ENCODE measurements at regions not wholly inside any gene's neighbourhood (a gene's known extent, or its start where the extent isn't known, plus 50 kb on each side); places are given as distances from the start of the nearest gene placed in this dataset.

DNA sequence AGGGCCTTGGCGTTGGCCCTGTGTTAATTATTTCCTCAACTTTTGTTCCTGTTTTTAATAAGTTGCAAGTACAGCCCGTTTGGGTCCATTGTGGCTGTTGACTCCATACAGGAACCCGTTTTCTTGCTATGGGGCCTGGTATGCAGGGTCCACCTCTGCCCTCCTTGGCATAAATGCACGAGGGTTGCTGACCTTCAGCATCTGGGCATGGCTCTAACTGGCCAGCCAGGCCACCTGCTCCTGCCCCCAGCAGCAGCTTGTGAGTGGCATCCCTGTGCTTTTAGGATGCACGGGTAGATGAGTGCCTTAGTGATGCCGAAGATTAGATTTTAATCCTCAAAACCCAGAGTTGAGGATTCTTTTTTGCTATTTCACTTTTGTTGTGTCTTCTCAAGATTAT is 123.2 kb downstream of the GLRX3 start:
- TF ChIP-seq, protein P1, sequence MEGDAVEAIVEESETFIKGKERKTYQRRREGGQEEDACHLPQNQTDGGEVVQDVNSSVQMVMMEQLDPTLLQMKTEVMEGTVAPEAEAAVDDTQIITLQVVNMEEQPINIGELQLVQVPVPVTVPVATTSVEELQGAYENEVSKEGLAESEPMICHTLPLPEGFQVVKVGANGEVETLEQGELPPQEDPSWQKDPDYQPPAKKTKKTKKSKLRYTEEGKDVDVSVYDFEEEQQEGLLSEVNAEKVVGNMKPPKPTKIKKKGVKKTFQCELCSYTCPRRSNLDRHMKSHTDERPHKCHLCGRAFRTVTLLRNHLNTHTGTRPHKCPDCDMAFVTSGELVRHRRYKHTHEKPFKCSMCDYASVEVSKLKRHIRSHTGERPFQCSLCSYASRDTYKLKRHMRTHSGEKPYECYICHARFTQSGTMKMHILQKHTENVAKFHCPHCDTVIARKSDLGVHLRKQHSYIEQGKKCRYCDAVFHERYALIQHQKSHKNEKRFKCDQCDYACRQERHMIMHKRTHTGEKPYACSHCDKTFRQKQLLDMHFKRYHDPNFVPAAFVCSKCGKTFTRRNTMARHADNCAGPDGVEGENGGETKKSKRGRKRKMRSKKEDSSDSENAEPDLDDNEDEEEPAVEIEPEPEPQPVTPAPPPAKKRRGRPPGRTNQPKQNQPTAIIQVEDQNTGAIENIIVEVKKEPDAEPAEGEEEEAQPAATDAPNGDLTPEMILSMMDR (IDR thresholded peaks at IDR 0.05) = no peak
- TF ChIP-seq POLR2AphosphoS5 (IDR thresholded peaks at IDR 0.05) (no peak), POLR2A (IDR thresholded peaks at IDR 0.05) (no peak), EP300 (IDR thresholded peaks at IDR 0.05; ENCODE audit: low read depth) (no peak)
